Esophagus squamous epithelium (tissue), 4 donors: ENCODE measurements at regions not wholly inside any gene's neighbourhood (a gene's known extent, or its start where the extent isn't known, plus 50 kb on each side); places are given as distances from the start of the nearest gene placed in this dataset.

Experiments
- POLR2A ChIP-seq, 4 donors: fragments of 450-650 bp; IDR thresholded peaks; one replicate each; pipeline ENCODE4 v1.6.1; 2017; ENCODE audit warnings: antibody characterized with exemption in 4 of 4, mild to moderate bottlenecking in 4 of 4, moderate library complexity in 3 of 4
- TF ChIP-seq, protein P1 (sequence below), 6 experiments: fragments of 450-650 bp in 4 of 6; fragments of 200-600 bp in 2 of 6; sonication (generic) in 2 of 6; IDR thresholded peaks; one replicate each; pipeline ENCODE4 v1.5.1; 2016 to 2019; ENCODE audit warnings: antibody characterized with exemption in 6 of 6, mild to moderate bottlenecking in 4 of 6, moderate library complexity in 4 of 6

DNA sequence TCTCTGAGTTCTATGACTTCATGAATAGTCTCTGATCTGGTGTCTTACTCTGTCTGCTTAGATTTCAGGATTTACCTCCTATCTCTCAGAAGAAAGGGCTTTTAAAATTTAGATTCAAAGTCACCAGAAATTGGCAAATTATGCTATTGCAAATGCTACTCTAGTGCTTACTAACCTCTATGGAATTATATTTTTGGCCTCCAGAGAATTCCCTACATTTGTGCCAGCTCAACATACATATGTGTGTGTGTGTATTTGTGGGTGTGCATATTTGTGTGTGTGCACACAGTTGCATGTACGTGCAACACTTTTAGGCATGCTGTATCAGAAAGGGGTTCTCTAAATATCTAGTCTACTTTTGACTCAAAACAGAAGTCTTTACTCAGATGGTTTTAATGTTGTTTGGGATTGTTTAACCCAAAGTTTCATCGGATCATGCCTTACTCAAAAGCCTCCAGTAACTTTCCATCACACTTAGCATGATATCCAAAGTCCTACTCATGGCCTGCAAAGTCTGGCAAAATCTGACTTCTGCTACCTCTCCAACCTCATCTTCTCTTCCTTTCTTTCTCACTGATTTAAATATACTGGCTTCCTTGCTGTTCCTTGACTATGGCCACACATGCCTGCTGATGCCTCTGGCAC is 147.6 kb upstream of the NR3C1 start:
- no peak for TF ChIP-seq POLR2A (IDR thresholded peaks at IDR 0.05)
- TF ChIP-seq, protein P1, sequence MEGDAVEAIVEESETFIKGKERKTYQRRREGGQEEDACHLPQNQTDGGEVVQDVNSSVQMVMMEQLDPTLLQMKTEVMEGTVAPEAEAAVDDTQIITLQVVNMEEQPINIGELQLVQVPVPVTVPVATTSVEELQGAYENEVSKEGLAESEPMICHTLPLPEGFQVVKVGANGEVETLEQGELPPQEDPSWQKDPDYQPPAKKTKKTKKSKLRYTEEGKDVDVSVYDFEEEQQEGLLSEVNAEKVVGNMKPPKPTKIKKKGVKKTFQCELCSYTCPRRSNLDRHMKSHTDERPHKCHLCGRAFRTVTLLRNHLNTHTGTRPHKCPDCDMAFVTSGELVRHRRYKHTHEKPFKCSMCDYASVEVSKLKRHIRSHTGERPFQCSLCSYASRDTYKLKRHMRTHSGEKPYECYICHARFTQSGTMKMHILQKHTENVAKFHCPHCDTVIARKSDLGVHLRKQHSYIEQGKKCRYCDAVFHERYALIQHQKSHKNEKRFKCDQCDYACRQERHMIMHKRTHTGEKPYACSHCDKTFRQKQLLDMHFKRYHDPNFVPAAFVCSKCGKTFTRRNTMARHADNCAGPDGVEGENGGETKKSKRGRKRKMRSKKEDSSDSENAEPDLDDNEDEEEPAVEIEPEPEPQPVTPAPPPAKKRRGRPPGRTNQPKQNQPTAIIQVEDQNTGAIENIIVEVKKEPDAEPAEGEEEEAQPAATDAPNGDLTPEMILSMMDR (IDR thresholded peaks at IDR 0.05): no peak
